GM12878 (cell line): ENCODE measurements at regions not wholly inside any gene's neighbourhood (a gene's known extent, or its start where the extent isn't known, plus 50 kb on each side); places are given as distances from the start of the nearest gene placed in this dataset.

Experiments
- EP300 ChIP-seq, 2 experiments: fragments of 150-350 bp in 1 of 2; IDR thresholded peaks; 2 replicates each; pipeline ENCODE4 v1.6.1; 2011 to 2012; ENCODE audit warnings: low read depth in 2 of 2, low read length in 2 of 2, borderline replicate concordance in 1 of 2, improper control_type of control experiment in 1 of 2, inconsistent platforms in 1 of 2; ENCODE audit not compliant: control insufficient read depth in 1 of 2
- ETV6 ChIP-seq, 2 experiments: fragments of 450-650 bp in 1 of 2; IDR thresholded peaks in 1 of 2; conservative IDR thresholded peaks in 1 of 2; 2 replicates each; pipeline ENCODE4 v1.6.1; 2014; ENCODE audit warnings: antibody characterized with exemption in 1 of 2, borderline replicate concordance in 1 of 2, low read depth in 1 of 2, mild to moderate bottlenecking in 1 of 2, moderate library complexity in 1 of 2
- EZH2 ChIP-seq: IDR thresholded peaks from 2 replicates; pipeline ENCODE4 v1.6.1; 2012; ENCODE audit warnings: low read depth, mild to moderate bottlenecking, control low read depth, inconsistent platforms, low read length, borderline replicate concordance; ENCODE audit not compliant: control insufficient read depth
- HDAC6 ChIP-seq: fragments of 200-600 bp; sonication (generic); IDR thresholded peaks from one replicate; pipeline ENCODE4 v1.8.0; 2017; ENCODE audit warnings: antibody characterized with exemption; ENCODE audit not compliant: unreplicated experiment
- JUNB ChIP-seq: IDR thresholded peaks from 2 replicates; pipeline ENCODE4 v1.6.1; 2016; ENCODE audit warnings: antibody characterized with exemption, mild to moderate bottlenecking
- KLF5 ChIP-seq: fragments of 450-650 bp; IDR thresholded peaks from 2 replicates; pipeline ENCODE4 v1.6.1; 2014; ENCODE audit warnings: mild to moderate bottlenecking; ENCODE audit not compliant: partially characterized antibody
- NR2F1 ChIP-seq: fragments of 450-650 bp; conservative IDR thresholded peaks from 2 replicates; pipeline ENCODE4 v1.6.1; 2017; ENCODE audit warnings: mild to moderate bottlenecking
- PKNOX1 ChIP-seq: fragments of 450-650 bp; IDR thresholded peaks from 2 replicates; pipeline ENCODE4 v1.6.1; 2016; ENCODE audit warnings: mild to moderate bottlenecking
- POLR2A ChIP-seq: IDR thresholded peaks from 2 replicates; pipeline ENCODE4 v1.6.1; 2011; ENCODE audit warnings: low read depth, mild to moderate bottlenecking, low read length
- RFX5 ChIP-seq: IDR thresholded peaks from 2 replicates; pipeline ENCODE4 v1.6.1; 2011; ENCODE audit warnings: low read depth, low read length, improper control_type of control experiment
- TAF1 ChIP-seq: IDR thresholded peaks from 2 replicates; pipeline ENCODE4 v1.6.1; 2011; ENCODE audit warnings: mild to moderate bottlenecking, low read depth, low read length, borderline replicate concordance
- TF ChIP-seq, protein P1 (sequence below): IDR thresholded peaks from 2 replicates; pipeline ENCODE4 v1.6.1; 2012; ENCODE audit warnings: low read depth, low read length, improper control_type of control experiment
- TF ChIP-seq, protein P2 (sequence below), 3 experiments: IDR thresholded peaks in 2 of 3; conservative IDR thresholded peaks in 1 of 3; 2 replicates each; pipeline ENCODE4 v1.5.1; 2011; ENCODE audit warnings: low read depth in 3 of 3, low read length in 3 of 3, mild to moderate bottlenecking in 3 of 3, control low read depth in 2 of 3, moderate library complexity in 2 of 3, inconsistent platforms in 1 of 3, mixed read lengths in 1 of 3; ENCODE audit not compliant: control insufficient read depth in 2 of 3, insufficient read depth in 1 of 3; ENCODE audit errors: extremely low read depth in 1 of 3

- TF ChIP-seq, protein P1, sequence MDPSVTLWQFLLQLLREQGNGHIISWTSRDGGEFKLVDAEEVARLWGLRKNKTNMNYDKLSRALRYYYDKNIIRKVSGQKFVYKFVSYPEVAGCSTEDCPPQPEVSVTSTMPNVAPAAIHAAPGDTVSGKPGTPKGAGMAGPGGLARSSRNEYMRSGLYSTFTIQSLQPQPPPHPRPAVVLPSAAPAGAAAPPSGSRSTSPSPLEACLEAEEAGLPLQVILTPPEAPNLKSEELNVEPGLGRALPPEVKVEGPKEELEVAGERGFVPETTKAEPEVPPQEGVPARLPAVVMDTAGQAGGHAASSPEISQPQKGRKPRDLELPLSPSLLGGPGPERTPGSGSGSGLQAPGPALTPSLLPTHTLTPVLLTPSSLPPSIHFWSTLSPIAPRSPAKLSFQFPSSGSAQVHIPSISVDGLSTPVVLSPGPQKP: no peak
- TF ChIP-seq KLF5 (no peak), RFX5 (no peak), ETV6 (conservative IDR thresholded peaks at IDR 0.05 in 1 of 2, IDR thresholded peaks at IDR 0.05 in 1 of 2; ENCODE audit: borderline replicate concordance in 1 of 2, low read depth in 1 of 2) (no peak), JUNB (no peak), NR2F1 (no peak), HDAC6 (no peak), POLR2A (no peak), PKNOX1 (no peak), TAF1 (no peak), EZH2 (no peak), EP300 (IDR thresholded peaks at IDR 0.05; ENCODE audit: borderline replicate concordance in 1 of 2, control insufficient read depth in 1 of 2, low read depth in 2 of 2, low read length in 2 of 2) (no peak)
- TF ChIP-seq, protein P2, sequence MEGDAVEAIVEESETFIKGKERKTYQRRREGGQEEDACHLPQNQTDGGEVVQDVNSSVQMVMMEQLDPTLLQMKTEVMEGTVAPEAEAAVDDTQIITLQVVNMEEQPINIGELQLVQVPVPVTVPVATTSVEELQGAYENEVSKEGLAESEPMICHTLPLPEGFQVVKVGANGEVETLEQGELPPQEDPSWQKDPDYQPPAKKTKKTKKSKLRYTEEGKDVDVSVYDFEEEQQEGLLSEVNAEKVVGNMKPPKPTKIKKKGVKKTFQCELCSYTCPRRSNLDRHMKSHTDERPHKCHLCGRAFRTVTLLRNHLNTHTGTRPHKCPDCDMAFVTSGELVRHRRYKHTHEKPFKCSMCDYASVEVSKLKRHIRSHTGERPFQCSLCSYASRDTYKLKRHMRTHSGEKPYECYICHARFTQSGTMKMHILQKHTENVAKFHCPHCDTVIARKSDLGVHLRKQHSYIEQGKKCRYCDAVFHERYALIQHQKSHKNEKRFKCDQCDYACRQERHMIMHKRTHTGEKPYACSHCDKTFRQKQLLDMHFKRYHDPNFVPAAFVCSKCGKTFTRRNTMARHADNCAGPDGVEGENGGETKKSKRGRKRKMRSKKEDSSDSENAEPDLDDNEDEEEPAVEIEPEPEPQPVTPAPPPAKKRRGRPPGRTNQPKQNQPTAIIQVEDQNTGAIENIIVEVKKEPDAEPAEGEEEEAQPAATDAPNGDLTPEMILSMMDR (IDR thresholded peaks at IDR 0.05 in 2 of 3, conservative IDR thresholded peaks at IDR 0.05 in 1 of 3; ENCODE audit: control insufficient read depth in 2 of 3, extremely low read depth in 1 of 3, insufficient read depth in 1 of 3, low read depth in 3 of 3, low read length in 3 of 3): no peak
These were observed 364.5 kb upstream of the CITED2 start for GRCh38 chr6:139738801-139739455.
